ENCODE measurements at regions not wholly inside any gene's neighbourhood (a gene's known extent, or its start where the extent isn't known, plus 50 kb on each side); places are given as distances from the start of the nearest gene placed in this dataset.
A peak's percentile ranks its signal among the peaks of the same experiment; 100 is the strongest.

GRCh38 chr2:236342951-236343350 is 78.7 kb upstream of the ASB18 start:
- ATAC-seq (ENCODE audit: low FRiP score in 2 of 2) (no peak), DNase-seq (no peak)
- Histone ChIP-seq H3K4me1 (peaks cover 0 to 5% (median 0%) of the 10 kb centered on the region in 4 donors), H3K27ac (no peak overlapping the region), H3K36me3 (no peaks in the 10 kb centered on the region), H3K9me3 (no peaks in the 10 kb centered on the region), H3K27me3 (no peaks in the 10 kb centered on the region), H3K4me3 (no peak overlapping the region)
- TF ChIP-seq EP300 (IDR thresholded peaks at IDR 0.05) (no peak), POLR2AphosphoS5 (IDR thresholded peaks at IDR 0.05) (no peak), POLR2A (IDR thresholded peaks at IDR 0.05) (no peak), CTCF (IDR thresholded peaks at IDR 0.05) (no peak)
- 90 to 94% methylated on average over 12 of the region's 12 CpGs for WGBS, 2 donors

- Histone ChIP-seq H3K36me3 (no peaks in the 10 kb centered on the region), H3K27me3 (no peaks in the 10 kb centered on the region), H3K9me3 (no peaks in the 10 kb centered on the region), H3K4me3 (no peak overlapping the region), H3K4me1 (peaks cover 0 to 5% (median 0%) of the 10 kb centered on the region in 4 donors), H3K27ac (no peak overlapping the region)
- WGBS, 2 donors: 33 to 45% methylated on average over 9 to 10 of the region's 10 CpGs
- ATAC-seq (ENCODE audit: low FRiP score in 2 of 2): peak in 1 of 2 donors; percentile 53
- TF ChIP-seq POLR2AphosphoS5 (IDR thresholded peaks at IDR 0.05): no peak
- TF ChIP-seq CTCF (IDR thresholded peaks at IDR 0.05): peak; percentile 62 to 79 (median 63)
- peak in 1 of 2 donors; percentile 59 for DNase-seq
Observed at GRCh38 chr2:236343400-236344161, 79.4 kb upstream of the ASB18 start.

GRCh38 chr2:236344446-236344845 is 80.2 kb upstream of the ASB18 start:
- no peaks in the 10 kb centered on the region for H3K27me3 ChIP-seq
- TF ChIP-seq POLR2A (IDR thresholded peaks at IDR 0.05) (no peak), POLR2AphosphoS5 (IDR thresholded peaks at IDR 0.05) (no peak), EP300 (IDR thresholded peaks at IDR 0.05) (no peak), CTCF (IDR thresholded peaks at IDR 0.05) (no peak)
- WGBS, 2 donors: 71 to 82% methylated on average over 6 of the region's 7 CpGs
- H3K27ac ChIP-seq: no peak overlapping the region
- H3K4me3 ChIP-seq: no peak overlapping the region
- H3K9me3 ChIP-seq: no peaks in the 10 kb centered on the region
- H3K4me1 ChIP-seq: no peaks in the 10 kb centered on the region
- DNase-seq: no peak
- ATAC-seq (ENCODE audit: low FRiP score in 2 of 2): no peak
- no peaks in the 10 kb centered on the region for H3K36me3 ChIP-seq

- no peak overlapping the region for H3K27ac ChIP-seq
- DNase-seq (no peak), ATAC-seq (ENCODE audit: low FRiP score in 2 of 2) (no peak)
- H3K4me3 ChIP-seq: no peak overlapping the region
- H3K36me3 ChIP-seq: no peaks in the 10 kb centered on the region
- H3K4me1 ChIP-seq: no peaks in the 10 kb centered on the region
- TF ChIP-seq POLR2A (IDR thresholded peaks at IDR 0.05) (no peak), POLR2AphosphoS5 (IDR thresholded peaks at IDR 0.05) (no peak)
- 86% methylated on average over 18 of the region's 18 CpGs for WGBS, 2 donors
- no peaks in the 10 kb centered on the region for H3K27me3 ChIP-seq
- H3K9me3 ChIP-seq: no peaks in the 10 kb centered on the region
Observed at GRCh38 chr2:236345081-236345714, 81.0 kb upstream of the ASB18 start.

GRCh38 chr2:236346366-236346765 is 82.2 kb upstream of the ASB18 start:
- Histone ChIP-seq H3K27ac (no peak overlapping the region), H3K36me3 (no peaks in the 10 kb centered on the region), H3K27me3 (no peaks in the 10 kb centered on the region), H3K4me1 (no peaks in the 10 kb centered on the region), H3K4me3 (no peak overlapping the region), H3K9me3 (no peaks in the 10 kb centered on the region)
- ATAC-seq (ENCODE audit: low FRiP score in 2 of 2) (no peak), DNase-seq (no peak)
- TF ChIP-seq POLR2AphosphoS5 (IDR thresholded peaks at IDR 0.05): no peak
- TF ChIP-seq EP300 (IDR thresholded peaks at IDR 0.05): no peak
- no peak for TF ChIP-seq CTCF (IDR thresholded peaks at IDR 0.05)
- TF ChIP-seq POLR2A (IDR thresholded peaks at IDR 0.05): no peak
- 94 to 100% methylated on average over 2 to 6 of the region's 6 CpGs for WGBS, 2 donors
